A549 (cell line): ENCODE measurements at regions not wholly inside any gene's neighbourhood (a gene's known extent, or its start where the extent isn't known, plus 50 kb on each side); places are given as distances from the start of the nearest gene placed in this dataset.
A peak's percentile ranks its signal among the peaks of the same experiment; 100 is the strongest.

Experiments used
- ATAC-seq, 2 experiments: fragments of 200-7000 bp in 1 of 2; fragments of >200 bp in 1 of 2; cut with Nextera tagmentation in 1 of 2; cut with Tn5 transposase in 1 of 2; 3 replicates each; pipeline versions ENCODE4 v1.8.0 to v1.9.1; 2018 to 2020; ENCODE audit warnings: mild to moderate bottlenecking in 1 of 2, moderate library complexity in 1 of 2
- CTCF ChIA-PET: fragments of 300-600 bp; sonication (Branson Sonifier 250); formaldehyde crosslinking; extraction: SDS; loops from one replicate; lab custom pipeline; 2021; ENCODE audit warnings: antibody characterized with exemption, inconsistent platforms; lab: Yijun Ruan, JAX
- POLR2A ChIA-PET: fragments of 350-600 bp; formaldehyde crosslinking; extraction: SDS; loops from one replicate; lab custom pipeline; 2021; ENCODE audit warnings: antibody characterized with exemption, inconsistent platforms; lab: Yijun Ruan, JAX
- DNase-seq, 2 experiments: peaks; one replicate each; pipeline versions ENCODE4 v3.0.0 to v3.0.0-alpha.2; 2011 to 2016; ENCODE audit warnings: low read depth in 1 of 2, low spot score in 1 of 2
- FAIRE-seq: peaks from 2 replicates; lab custom pipeline; 2011; peaks lifted over from hg19 to GRCh38; lab: Jason Lieb, UNC
- H3K27ac ChIP-seq, 2 experiments: fragments of >200 bp; sonication (Bioruptor Twin); formaldehyde crosslinking; 3 replicates each; pipeline ENCODE4 v1.5.1; 2016 to 2017
- H3K4me1 ChIP-seq: fragments of >200 bp; sonication (Bioruptor Twin); formaldehyde crosslinking; 3 replicates; pipeline ENCODE4 v1.6.1; 2016
- H3K4me2 ChIP-seq: fragments of >200 bp; sonication (Bioruptor Twin); formaldehyde crosslinking; 3 replicates; pipeline ENCODE4 v1.6.1; 2016
- H3K4me3 ChIP-seq: fragments of >200 bp; sonication (Bioruptor Twin); formaldehyde crosslinking; 3 replicates; pipeline ENCODE4 v1.5.1; 2016
- H3K9me3 ChIP-seq: fragments of >200 bp; sonication (Bioruptor Twin); formaldehyde crosslinking; 3 replicates; pipeline ENCODE4 v1.6.1; 2016
- CEBPB ChIP-seq, 2 experiments: fragments of >200 bp in 1 of 2; sonication (Bioruptor Twin) in 1 of 2; formaldehyde crosslinking in 1 of 2; IDR thresholded peaks; 2 replicates each; pipeline ENCODE4 v1.6.1; 2012 to 2016
- CHD4 ChIP-seq: fragments of 200-600 bp; sonication (generic); IDR thresholded peaks from 2 replicates; pipeline ENCODE4 v1.6.1; 2016; ENCODE audit warnings: antibody characterized with exemption, mild to moderate bottlenecking, borderline replicate concordance
- EHMT2 ChIP-seq: fragments of 200-600 bp; sonication (generic); IDR thresholded peaks from 2 replicates; pipeline ENCODE4 v1.6.1; 2016; ENCODE audit warnings: antibody characterized with exemption, low read depth, mild to moderate bottlenecking, moderate library complexity
- FOSB ChIP-seq: fragments of 250-450 bp; sonication (Bioruptor Pico); IDR thresholded peaks from 2 replicates; pipeline ENCODE4 v1.5.0; 2020; ENCODE audit warnings: mild to moderate bottlenecking, moderate library complexity
- GATA3 ChIP-seq: IDR thresholded peaks from 2 replicates; pipeline ENCODE4 v1.6.1; 2012; ENCODE audit warnings: borderline replicate concordance
- HEYL ChIP-seq: fragments of 250-450 bp; sonication (Bioruptor Pico); IDR thresholded peaks from 2 replicates; pipeline ENCODE4 v1.8.0; 2021; ENCODE audit warnings: mild to moderate bottlenecking, moderate library complexity
- HOXA7 ChIP-seq: fragments of 250-450 bp; sonication (Bioruptor Pico); IDR thresholded peaks from 2 replicates; pipeline ENCODE4 v1.5.0; 2020; ENCODE audit warnings: mild to moderate bottlenecking, moderate library complexity
- HOXB5 ChIP-seq: fragments of 250-450 bp; sonication (Bioruptor Pico); IDR thresholded peaks from 2 replicates; pipeline ENCODE4 v1.5.0; 2020; ENCODE audit warnings: mild to moderate bottlenecking, moderate library complexity
- JUN ChIP-seq, 2 experiments: fragments of >200 bp; sonication (Bioruptor Twin); formaldehyde crosslinking; IDR thresholded peaks; 2 replicates in 1 of 2; 3 replicates in 1 of 2; pipeline ENCODE4 v1.6.1; 2016 to 2017
- MAFK ChIP-seq: fragments of 450-650 bp; IDR thresholded peaks from 2 replicates; pipeline ENCODE4 v1.6.1; 2014; ENCODE audit not compliant: partially characterized antibody
- MYC ChIP-seq: IDR thresholded peaks from 2 replicates; pipeline ENCODE4 v1.6.1; 2012; ENCODE audit warnings: mild to moderate bottlenecking, inconsistent platforms, low read length, improper control_type of control experiment, borderline replicate concordance
- NPAS2 ChIP-seq: fragments of 250-450 bp; sonication (Bioruptor Pico); IDR thresholded peaks from 2 replicates; pipeline ENCODE4 v1.8.0; 2022; ENCODE audit warnings: mild to moderate bottlenecking, moderate library complexity, borderline replicate concordance
- NR3C1 ChIP-seq: fragments of >200 bp; sonication (Bioruptor Twin); formaldehyde crosslinking; IDR thresholded peaks from 3 replicates; pipeline ENCODE4 v1.6.1; 2017
- POLR2A ChIP-seq: IDR thresholded peaks from 2 replicates; pipeline ENCODE4 v1.6.1; 2012; ENCODE audit warnings: mild to moderate bottlenecking, low read length
- RARB ChIP-seq: fragments of 250-450 bp; sonication (Bioruptor Pico); IDR thresholded peaks from 2 replicates; pipeline ENCODE4 v1.8.0; 2021; ENCODE audit warnings: mild to moderate bottlenecking, moderate library complexity
- RCOR1 ChIP-seq: fragments of 150-350 bp; IDR thresholded peaks from 2 replicates; pipeline ENCODE4 v1.6.1; 2014; ENCODE audit warnings: antibody characterized with exemption, low read length, low read depth
- SREBF2 ChIP-seq: fragments of 450-650 bp; IDR thresholded peaks from 2 replicates; pipeline ENCODE4 v1.6.1; 2014; ENCODE audit warnings: mild to moderate bottlenecking, moderate library complexity
- TFCP2L1 ChIP-seq: fragments of 250-450 bp; sonication (Bioruptor Pico); IDR thresholded peaks from 2 replicates; pipeline ENCODE4 v1.5.0; 2021; ENCODE audit warnings: mild to moderate bottlenecking
- ZFP36 ChIP-seq: fragments of 450-650 bp; IDR thresholded peaks from 2 replicates; pipeline ENCODE4 v1.6.1; 2014; ENCODE audit warnings: borderline replicate concordance; ENCODE audit not compliant: partially characterized antibody
- WGBS: methylation state at CpG from one replicate; pipeline ENCODE4 v1.1.6; 2017; ENCODE audit errors: missing lambda C conversion rate; 5-methylcytosine and 5-hydroxymethylcytosine counted together
- TF ChIP-seq, protein P1 (sequence below): fragments of 250-450 bp; sonication (Bioruptor Pico); IDR thresholded peaks from 2 replicates; pipeline ENCODE4 v1.5.0; 2021; ENCODE audit warnings: mild to moderate bottlenecking, moderate library complexity, borderline replicate concordance
- TF ChIP-seq, protein P2 (sequence below): fragments of 450-650 bp; IDR thresholded peaks from 2 replicates; pipeline ENCODE4 v1.6.1; 2014; ENCODE audit warnings: antibody characterized with exemption
- TF ChIP-seq, protein P3 (sequence below): fragments of >200 bp; sonication (Bioruptor Twin); formaldehyde crosslinking; IDR thresholded peaks from 3 replicates; pipeline ENCODE4 v1.5.1; 2016
- TF ChIP-seq, protein P4 (sequence below): IDR thresholded peaks from 2 replicates; pipeline ENCODE4 v1.6.1; 2012
- TF ChIP-seq, protein P5 (sequence below): fragments of >200 bp; sonication (Bioruptor Twin); formaldehyde crosslinking; IDR thresholded peaks from 2 replicates; pipeline ENCODE4 v1.6.1; 2016

DNA sequence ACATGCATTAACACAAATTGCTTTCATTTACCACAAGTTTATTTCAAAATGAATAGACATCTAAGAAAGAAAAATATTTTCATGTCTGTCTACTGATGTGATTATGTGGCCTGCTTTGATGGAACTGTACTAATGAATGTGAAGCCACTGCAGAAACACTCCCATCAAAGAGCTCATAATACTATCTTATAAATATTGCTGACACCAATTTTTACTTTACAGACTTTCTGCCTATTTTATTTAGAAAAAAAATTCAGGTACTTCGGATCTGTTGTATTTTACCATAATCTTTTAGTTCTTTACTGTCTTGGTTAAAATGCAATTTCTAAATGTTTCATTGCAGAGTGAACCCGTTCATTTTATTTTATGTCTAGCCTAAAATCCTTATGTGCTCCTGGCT lies 281.9 kb downstream of the ICE1 start:
- ATAC-seq, result no peak
- Histone ChIP-seq H3K4me1 (no peaks in the 10 kb centered on the region), H3K27ac (no peak overlapping the region), H3K9me3 (0 out of 3 replicates have a peak, but pooled peaks cover 2% of the 10 kb centered on the region), H3K4me3 (no peak overlapping the region), H3K4me2 (no peak overlapping the region)
- ChIA-PET CTCF (interaction anchor here (0.5 kb wide), 1 partner anchor 85 kb away, joined by 3 read pairs; no protein-coding TSS in a partner anchor), POLR2A (no interaction called here)
- no peak for FAIRE-seq
- no peak for DNase-seq
- 28% methylated on average over 2 of the region's 2 CpGs for WGBS
- TF ChIP-seq, protein P1, sequence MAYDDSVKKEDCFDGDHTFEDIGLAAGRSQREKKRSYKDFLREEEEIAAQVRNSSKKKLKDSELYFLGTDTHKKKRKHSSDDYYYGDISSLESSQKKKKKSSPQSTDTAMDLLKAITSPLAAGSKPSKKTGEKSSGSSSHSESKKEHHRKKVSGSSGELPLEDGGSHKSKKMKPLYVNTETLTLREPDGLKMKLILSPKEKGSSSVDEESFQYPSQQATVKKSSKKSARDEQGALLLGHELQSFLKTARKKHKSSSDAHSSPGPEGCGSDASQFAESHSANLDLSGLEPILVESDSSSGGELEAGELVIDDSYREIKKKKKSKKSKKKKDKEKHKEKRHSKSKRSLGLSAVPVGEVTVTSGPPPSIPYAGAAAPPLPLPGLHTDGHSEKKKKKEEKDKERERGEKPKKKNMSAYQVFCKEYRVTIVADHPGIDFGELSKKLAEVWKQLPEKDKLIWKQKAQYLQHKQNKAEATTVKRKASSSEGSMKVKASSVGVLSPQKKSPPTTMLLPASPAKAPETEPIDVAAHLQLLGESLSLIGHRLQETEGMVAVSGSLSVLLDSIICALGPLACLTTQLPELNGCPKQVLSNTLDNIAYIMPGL (CRISPR knock-in tag), result no peak
- TF ChIP-seq MAFK, result peak; percentile 46
- TF ChIP-seq, protein P2, sequence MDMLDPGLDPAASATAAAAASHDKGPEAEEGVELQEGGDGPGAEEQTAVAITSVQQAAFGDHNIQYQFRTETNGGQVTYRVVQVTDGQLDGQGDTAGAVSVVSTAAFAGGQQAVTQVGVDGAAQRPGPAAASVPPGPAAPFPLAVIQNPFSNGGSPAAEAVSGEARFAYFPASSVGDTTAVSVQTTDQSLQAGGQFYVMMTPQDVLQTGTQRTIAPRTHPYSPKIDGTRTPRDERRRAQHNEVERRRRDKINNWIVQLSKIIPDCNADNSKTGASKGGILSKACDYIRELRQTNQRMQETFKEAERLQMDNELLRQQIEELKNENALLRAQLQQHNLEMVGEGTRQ, result no peak
- no peak for TF ChIP-seq NPAS2
- TF ChIP-seq TFCP2L1 (CRISPR knock-in tag), result no peak
- no peak for TF ChIP-seq MYC
- no peak for TF ChIP-seq JUN (IDR thresholded peaks at IDR 0.05)

DNA sequence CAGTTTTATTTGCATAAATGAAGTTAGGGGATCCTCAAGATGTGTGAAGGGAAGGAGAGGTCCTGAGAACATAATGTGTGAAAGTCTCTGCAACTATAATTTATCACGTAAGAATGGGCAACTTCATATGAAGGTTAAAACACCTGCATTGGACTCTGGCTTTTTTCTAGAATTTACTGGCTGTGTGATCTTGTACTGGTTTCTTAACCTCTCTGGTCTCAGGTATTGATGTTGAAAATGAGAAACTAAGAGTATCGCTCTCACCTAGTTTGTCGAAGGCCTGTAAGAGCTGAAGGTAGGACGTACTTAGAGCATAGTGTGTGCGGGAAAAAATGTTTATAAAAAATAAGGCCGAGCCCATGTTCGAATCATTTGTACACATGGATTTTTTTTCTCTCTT lies 280.5 kb downstream of the ICE1 start:
- POLR2A ChIA-PET, result no interaction called here
- 57% methylated on average over 7 of the region's 7 CpGs for WGBS
- ATAC-seq (no peak), FAIRE-seq (no peak), DNase-seq (no peak)
- peak; percentile 27 for TF ChIP-seq ZFP36
- no peak for TF ChIP-seq HEYL
- H3K9me3 ChIP-seq, result no peaks in the 10 kb centered on the region
- no peak overlapping the region for H3K4me3 ChIP-seq
- H3K4me2 ChIP-seq, result no peak overlapping the region
- CTCF ChIA-PET, result no interaction called here
- no peaks in the 10 kb centered on the region for H3K4me1 ChIP-seq
- H3K27ac ChIP-seq, result no peak overlapping the region

DNA sequence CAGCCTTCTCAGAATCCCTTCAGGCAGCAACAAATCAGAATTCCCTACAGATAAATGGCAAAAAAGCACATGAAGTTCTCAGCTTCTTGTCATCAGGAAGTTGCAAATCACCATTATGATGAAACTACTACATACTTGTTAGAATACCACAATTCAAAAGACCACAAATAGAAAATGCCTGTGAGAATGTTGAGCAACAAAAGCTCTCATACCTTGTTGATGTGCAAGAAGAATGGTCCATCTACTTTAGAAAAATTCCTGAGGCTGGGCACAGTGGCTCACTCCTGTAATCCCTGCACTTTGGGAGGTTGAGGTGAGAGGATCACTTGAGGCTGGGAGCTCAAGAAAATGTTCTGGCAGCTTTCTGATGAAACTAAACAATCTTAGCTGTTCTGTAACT lies 278.1 kb downstream of the ICE1 start:
- H3K9me3 ChIP-seq, result no peaks in the 10 kb centered on the region
- ChIA-PET POLR2A (no interaction called here), CTCF (interaction anchor here (1.3 kb wide), 1 partner anchor 11 kb away, joined by 5 read pairs; no protein-coding TSS in a partner anchor)
- H3K4me3 ChIP-seq, result no peak overlapping the region
- DNase-seq (no peak), ATAC-seq (no peak), FAIRE-seq (no peak)
- H3K4me2 ChIP-seq, result no peak overlapping the region
- no peaks in the 10 kb centered on the region for H3K4me1 ChIP-seq
- H3K27ac ChIP-seq, result no peak overlapping the region
- TF ChIP-seq, protein P3, sequence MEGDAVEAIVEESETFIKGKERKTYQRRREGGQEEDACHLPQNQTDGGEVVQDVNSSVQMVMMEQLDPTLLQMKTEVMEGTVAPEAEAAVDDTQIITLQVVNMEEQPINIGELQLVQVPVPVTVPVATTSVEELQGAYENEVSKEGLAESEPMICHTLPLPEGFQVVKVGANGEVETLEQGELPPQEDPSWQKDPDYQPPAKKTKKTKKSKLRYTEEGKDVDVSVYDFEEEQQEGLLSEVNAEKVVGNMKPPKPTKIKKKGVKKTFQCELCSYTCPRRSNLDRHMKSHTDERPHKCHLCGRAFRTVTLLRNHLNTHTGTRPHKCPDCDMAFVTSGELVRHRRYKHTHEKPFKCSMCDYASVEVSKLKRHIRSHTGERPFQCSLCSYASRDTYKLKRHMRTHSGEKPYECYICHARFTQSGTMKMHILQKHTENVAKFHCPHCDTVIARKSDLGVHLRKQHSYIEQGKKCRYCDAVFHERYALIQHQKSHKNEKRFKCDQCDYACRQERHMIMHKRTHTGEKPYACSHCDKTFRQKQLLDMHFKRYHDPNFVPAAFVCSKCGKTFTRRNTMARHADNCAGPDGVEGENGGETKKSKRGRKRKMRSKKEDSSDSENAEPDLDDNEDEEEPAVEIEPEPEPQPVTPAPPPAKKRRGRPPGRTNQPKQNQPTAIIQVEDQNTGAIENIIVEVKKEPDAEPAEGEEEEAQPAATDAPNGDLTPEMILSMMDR, result no peak
- TF ChIP-seq, protein P4, sequence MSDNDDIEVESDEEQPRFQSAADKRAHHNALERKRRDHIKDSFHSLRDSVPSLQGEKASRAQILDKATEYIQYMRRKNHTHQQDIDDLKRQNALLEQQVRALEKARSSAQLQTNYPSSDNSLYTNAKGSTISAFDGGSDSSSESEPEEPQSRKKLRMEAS, result no peak
- TF ChIP-seq JUN (IDR thresholded peaks at IDR 0.05), result no peak
- no peak for TF ChIP-seq HOXA7 (CRISPR knock-in tag)
- TF ChIP-seq, protein P5, sequence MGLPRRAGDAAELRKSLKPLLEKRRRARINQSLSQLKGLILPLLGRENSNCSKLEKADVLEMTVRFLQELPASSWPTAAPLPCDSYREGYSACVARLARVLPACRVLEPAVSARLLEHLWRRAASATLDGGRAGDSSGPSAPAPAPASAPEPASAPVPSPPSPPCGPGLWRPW, result no peak
- TF ChIP-seq ZFP36, result no peak
- no peak for TF ChIP-seq POLR2A
- TF ChIP-seq CEBPB (IDR thresholded peaks at IDR 0.05), result no peak
- no peak for TF ChIP-seq RCOR1
- TF ChIP-seq, protein P2, result no peak
- TF ChIP-seq CHD4, result no peak
- no peak for TF ChIP-seq RARB (CRISPR knock-in tag)
- no peak for TF ChIP-seq FOSB
- TF ChIP-seq GATA3, result no peak
- no peak for TF ChIP-seq SREBF2
- no peak for TF ChIP-seq EHMT2
- no peak for TF ChIP-seq NR3C1
- TF ChIP-seq HOXB5, result no peak
